WTC11 (cell line): ENCODE measurements at regions not wholly inside any gene's neighbourhood (a gene's known extent, or its start where the extent isn't known, plus 50 kb on each side); places are given as distances from the start of the nearest gene placed in this dataset.

Experiments
- ATAC-seq: fragments of 200-7000 bp; cut with Tn5 transposase; 2 replicates; pipeline ENCODE4 v1.10.0; 2021; ENCODE audit warnings: mild to moderate bottlenecking, moderate library complexity
- CTCF ChIA-PET: fragments of 300-600 bp; sonication (Branson Sonifier 250); formaldehyde crosslinking; loops from one replicate; lab custom pipeline; 2021; ENCODE audit warnings: antibody characterized with exemption; lab: Charles Lee
- POLR2A ChIA-PET: fragments of 350-600 bp; sonication (Branson Sonifier 250); formaldehyde crosslinking; loops from one replicate; lab custom pipeline; 2021; ENCODE audit warnings: antibody characterized with exemption; lab: Charles Lee
- DNase-seq: peaks from one replicate; pipeline ENCODE4 v3.0.0; 2021; ENCODE audit warnings: low spot score
- H3K27ac Mint-ChIP-seq: 2 replicates; pipeline ENCODE4 v1.8.0; 2021; ENCODE audit warnings: mixed read lengths
- H3K27me3 Mint-ChIP-seq: 2 replicates; pipeline ENCODE4 v1.8.0; 2021; ENCODE audit warnings: low read depth, mild to moderate bottlenecking, moderate library complexity, mixed read lengths
- H3K36me3 Mint-ChIP-seq: 2 replicates; pipeline ENCODE4 v1.8.0; 2021; ENCODE audit warnings: mixed read lengths
- H3K4me1 Mint-ChIP-seq: 2 replicates; pipeline ENCODE4 v1.8.0; 2022; ENCODE audit warnings: mixed read lengths
- H3K4me3 Mint-ChIP-seq: 2 replicates; pipeline ENCODE4 v1.8.0; 2021; ENCODE audit warnings: mild to moderate bottlenecking, moderate library complexity, mixed read lengths
- H3K9me3 Mint-ChIP-seq: 2 replicates; pipeline ENCODE4 v1.8.0; 2021; ENCODE audit warnings: mixed read lengths
- ATF1 ChIP-seq: sonication (generic); formaldehyde crosslinking; IDR thresholded peaks from 2 replicates; pipeline ENCODE4 v1.8.1; 2023; ENCODE audit warnings: mild to moderate bottlenecking, moderate library complexity, missing genetic modification reagents
- GRHL2 ChIP-seq: fragments of 250-450 bp; sonication (Bioruptor Pico); IDR thresholded peaks from 2 replicates; pipeline ENCODE4 v1.8.0; 2022; ENCODE audit warnings: mild to moderate bottlenecking, moderate library complexity; ENCODE audit not compliant: insufficient replicate concordance, severe bottlenecking
- IRF2 ChIP-seq: sonication (generic); formaldehyde crosslinking; IDR thresholded peaks from 2 replicates; pipeline ENCODE4 v1.8.0; 2022; ENCODE audit warnings: low read depth, missing genetic modification reagents, borderline replicate concordance
- NFYB ChIP-seq: sonication (generic); formaldehyde crosslinking; conservative IDR thresholded peaks from 2 replicates; pipeline ENCODE4 v1.8.0; 2022; ENCODE audit warnings: low read depth, missing genetic modification reagents
- NR1H2 ChIP-seq: sonication (generic); formaldehyde crosslinking; IDR thresholded peaks from 2 replicates; pipeline ENCODE4 v1.9.0; 2021; ENCODE audit warnings: mild to moderate bottlenecking, moderate library complexity, missing genetic modification reagents
- PRRX2 ChIP-seq: fragments of 250-450 bp; sonication (Bioruptor Pico); IDR thresholded peaks from 2 replicates; pipeline ENCODE4 v1.8.0; 2021; ENCODE audit warnings: mild to moderate bottlenecking
- RELA ChIP-seq: sonication (generic); formaldehyde crosslinking; IDR thresholded peaks from 2 replicates; pipeline ENCODE4 v1.8.1; 2022; ENCODE audit warnings: missing genetic modification reagents, mild to moderate bottlenecking, borderline replicate concordance
- SMAD4 ChIP-seq: sonication (generic); formaldehyde crosslinking; IDR thresholded peaks from 2 replicates; pipeline ENCODE4 v1.8.0; 2022; ENCODE audit warnings: mild to moderate bottlenecking, missing genetic modification reagents
- SOX15 ChIP-seq: fragments of 250-450 bp; sonication (Bioruptor Pico); IDR thresholded peaks from 2 replicates; pipeline ENCODE4 v1.9.0; 2021; ENCODE audit warnings: mild to moderate bottlenecking
- TEAD1 ChIP-seq: sonication (generic); formaldehyde crosslinking; IDR thresholded peaks from 2 replicates; pipeline ENCODE4 v1.8.0; 2022; ENCODE audit warnings: mild to moderate bottlenecking, missing genetic modification reagents
- TP53 ChIP-seq: sonication (generic); formaldehyde crosslinking; IDR thresholded peaks from 2 replicates; pipeline ENCODE4 v1.8.1; 2023; ENCODE audit warnings: mild to moderate bottlenecking, missing genetic modification reagents
- ZNF232 ChIP-seq: sonication (generic); formaldehyde crosslinking; IDR thresholded peaks from 2 replicates; pipeline ENCODE4 v1.8.0; 2022; ENCODE audit warnings: mild to moderate bottlenecking, missing genetic modification reagents
- ZNF671 ChIP-seq: fragments of 250-450 bp; sonication (Bioruptor Pico); IDR thresholded peaks from 2 replicates; pipeline ENCODE4 v1.8.0; 2021; ENCODE audit warnings: mild to moderate bottlenecking
- TF ChIP-seq, protein P1 (sequence below): fragments of 250-450 bp; sonication (Bioruptor Pico); IDR thresholded peaks from 2 replicates; pipeline ENCODE4 v1.9.0; 2021; ENCODE audit warnings: mild to moderate bottlenecking, borderline replicate concordance
- TF ChIP-seq, protein P2 (sequence below): sonication (generic); formaldehyde crosslinking; IDR thresholded peaks from 2 replicates; pipeline ENCODE4 v1.8.0; 2023; ENCODE audit warnings: missing genetic modification reagents, mild to moderate bottlenecking, borderline replicate concordance
- TF ChIP-seq, protein P3 (sequence below): sonication (generic); formaldehyde crosslinking; IDR thresholded peaks from 2 replicates; pipeline ENCODE4 v1.8.1; 2022; ENCODE audit warnings: mild to moderate bottlenecking, moderate library complexity, missing genetic modification reagents
- TF ChIP-seq, protein P4 (sequence below): sonication (generic); formaldehyde crosslinking; IDR thresholded peaks from 2 replicates; pipeline ENCODE4 v1.8.0; 2022; ENCODE audit warnings: mild to moderate bottlenecking, missing genetic modification reagents
- TF ChIP-seq, protein P5 (sequence below): sonication (generic); formaldehyde crosslinking; IDR thresholded peaks from 2 replicates; pipeline ENCODE4 v1.8.0; 2022; ENCODE audit warnings: mild to moderate bottlenecking, missing genetic modification reagents

DNA sequence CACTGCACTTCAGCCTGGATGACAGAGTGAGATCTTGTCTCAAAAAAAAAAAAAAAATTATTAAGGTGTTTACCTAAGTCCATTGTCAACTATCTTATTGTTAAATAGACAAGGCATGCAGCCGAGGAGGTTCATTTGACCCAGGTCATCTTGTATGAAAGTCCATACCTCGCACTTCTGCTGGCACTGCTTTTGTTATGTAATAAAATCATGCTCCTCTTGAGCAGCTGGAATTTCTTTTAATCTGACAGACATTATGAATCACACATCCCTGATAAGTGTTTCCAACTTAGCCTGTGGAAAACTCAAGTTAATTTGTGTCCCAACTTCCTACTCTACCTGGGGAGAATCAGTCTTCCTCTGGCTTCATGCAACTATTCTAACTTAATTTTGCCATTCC, 315.6 kb upstream of the KLF4 start (continued):
- TF ChIP-seq, protein P1, sequence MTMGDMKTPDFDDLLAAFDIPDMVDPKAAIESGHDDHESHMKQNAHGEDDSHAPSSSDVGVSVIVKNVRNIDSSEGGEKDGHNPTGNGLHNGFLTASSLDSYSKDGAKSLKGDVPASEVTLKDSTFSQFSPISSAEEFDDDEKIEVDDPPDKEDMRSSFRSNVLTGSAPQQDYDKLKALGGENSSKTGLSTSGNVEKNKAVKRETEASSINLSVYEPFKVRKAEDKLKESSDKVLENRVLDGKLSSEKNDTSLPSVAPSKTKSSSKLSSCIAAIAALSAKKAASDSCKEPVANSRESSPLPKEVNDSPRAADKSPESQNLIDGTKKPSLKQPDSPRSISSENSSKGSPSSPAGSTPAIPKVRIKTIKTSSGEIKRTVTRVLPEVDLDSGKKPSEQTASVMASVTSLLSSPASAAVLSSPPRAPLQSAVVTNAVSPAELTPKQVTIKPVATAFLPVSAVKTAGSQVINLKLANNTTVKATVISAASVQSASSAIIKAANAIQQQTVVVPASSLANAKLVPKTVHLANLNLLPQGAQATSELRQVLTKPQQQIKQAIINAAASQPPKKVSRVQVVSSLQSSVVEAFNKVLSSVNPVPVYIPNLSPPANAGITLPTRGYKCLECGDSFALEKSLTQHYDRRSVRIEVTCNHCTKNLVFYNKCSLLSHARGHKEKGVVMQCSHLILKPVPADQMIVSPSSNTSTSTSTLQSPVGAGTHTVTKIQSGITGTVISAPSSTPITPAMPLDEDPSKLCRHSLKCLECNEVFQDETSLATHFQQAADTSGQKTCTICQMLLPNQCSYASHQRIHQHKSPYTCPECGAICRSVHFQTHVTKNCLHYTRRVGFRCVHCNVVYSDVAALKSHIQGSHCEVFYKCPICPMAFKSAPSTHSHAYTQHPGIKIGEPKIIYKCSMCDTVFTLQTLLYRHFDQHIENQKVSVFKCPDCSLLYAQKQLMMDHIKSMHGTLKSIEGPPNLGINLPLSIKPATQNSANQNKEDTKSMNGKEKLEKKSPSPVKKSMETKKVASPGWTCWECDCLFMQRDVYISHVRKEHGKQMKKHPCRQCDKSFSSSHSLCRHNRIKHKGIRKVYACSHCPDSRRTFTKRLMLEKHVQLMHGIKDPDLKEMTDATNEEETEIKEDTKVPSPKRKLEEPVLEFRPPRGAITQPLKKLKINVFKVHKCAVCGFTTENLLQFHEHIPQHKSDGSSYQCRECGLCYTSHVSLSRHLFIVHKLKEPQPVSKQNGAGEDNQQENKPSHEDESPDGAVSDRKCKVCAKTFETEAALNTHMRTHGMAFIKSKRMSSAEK (CRISPR knock-in tag): no peak
- TF ChIP-seq TP53 (CRISPR knock-in tag): no peak
- TF ChIP-seq SMAD4 (CRISPR knock-in tag): no peak
- TF ChIP-seq NR1H2 (CRISPR knock-in tag): no peak
- TF ChIP-seq ZNF232: no peak
- TF ChIP-seq, protein P2, sequence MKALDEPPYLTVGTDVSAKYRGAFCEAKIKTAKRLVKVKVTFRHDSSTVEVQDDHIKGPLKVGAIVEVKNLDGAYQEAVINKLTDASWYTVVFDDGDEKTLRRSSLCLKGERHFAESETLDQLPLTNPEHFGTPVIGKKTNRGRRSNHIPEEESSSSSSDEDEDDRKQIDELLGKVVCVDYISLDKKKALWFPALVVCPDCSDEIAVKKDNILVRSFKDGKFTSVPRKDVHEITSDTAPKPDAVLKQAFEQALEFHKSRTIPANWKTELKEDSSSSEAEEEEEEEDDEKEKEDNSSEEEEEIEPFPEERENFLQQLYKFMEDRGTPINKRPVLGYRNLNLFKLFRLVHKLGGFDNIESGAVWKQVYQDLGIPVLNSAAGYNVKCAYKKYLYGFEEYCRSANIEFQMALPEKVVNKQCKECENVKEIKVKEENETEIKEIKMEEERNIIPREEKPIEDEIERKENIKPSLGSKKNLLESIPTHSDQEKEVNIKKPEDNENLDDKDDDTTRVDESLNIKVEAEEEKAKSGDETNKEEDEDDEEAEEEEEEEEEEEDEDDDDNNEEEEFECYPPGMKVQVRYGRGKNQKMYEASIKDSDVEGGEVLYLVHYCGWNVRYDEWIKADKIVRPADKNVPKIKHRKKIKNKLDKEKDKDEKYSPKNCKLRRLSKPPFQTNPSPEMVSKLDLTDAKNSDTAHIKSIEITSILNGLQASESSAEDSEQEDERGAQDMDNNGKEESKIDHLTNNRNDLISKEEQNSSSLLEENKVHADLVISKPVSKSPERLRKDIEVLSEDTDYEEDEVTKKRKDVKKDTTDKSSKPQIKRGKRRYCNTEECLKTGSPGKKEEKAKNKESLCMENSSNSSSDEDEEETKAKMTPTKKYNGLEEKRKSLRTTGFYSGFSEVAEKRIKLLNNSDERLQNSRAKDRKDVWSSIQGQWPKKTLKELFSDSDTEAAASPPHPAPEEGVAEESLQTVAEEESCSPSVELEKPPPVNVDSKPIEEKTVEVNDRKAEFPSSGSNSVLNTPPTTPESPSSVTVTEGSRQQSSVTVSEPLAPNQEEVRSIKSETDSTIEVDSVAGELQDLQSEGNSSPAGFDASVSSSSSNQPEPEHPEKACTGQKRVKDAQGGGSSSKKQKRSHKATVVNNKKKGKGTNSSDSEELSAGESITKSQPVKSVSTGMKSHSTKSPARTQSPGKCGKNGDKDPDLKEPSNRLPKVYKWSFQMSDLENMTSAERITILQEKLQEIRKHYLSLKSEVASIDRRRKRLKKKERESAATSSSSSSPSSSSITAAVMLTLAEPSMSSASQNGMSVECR (CRISPR knock-in tag): no peak
- TF ChIP-seq PRRX2 (CRISPR knock-in tag): no peak
- TF ChIP-seq SOX15 (CRISPR knock-in tag): no peak
- TF ChIP-seq, protein P3, sequence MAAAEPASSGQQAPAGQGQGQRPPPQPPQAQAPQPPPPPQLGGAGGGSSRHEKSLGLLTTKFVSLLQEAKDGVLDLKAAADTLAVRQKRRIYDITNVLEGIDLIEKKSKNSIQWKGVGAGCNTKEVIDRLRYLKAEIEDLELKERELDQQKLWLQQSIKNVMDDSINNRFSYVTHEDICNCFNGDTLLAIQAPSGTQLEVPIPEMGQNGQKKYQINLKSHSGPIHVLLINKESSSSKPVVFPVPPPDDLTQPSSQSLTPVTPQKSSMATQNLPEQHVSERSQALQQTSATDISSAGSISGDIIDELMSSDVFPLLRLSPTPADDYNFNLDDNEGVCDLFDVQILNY (CRISPR knock-in tag): no peak
- TF ChIP-seq ZNF671 (CRISPR knock-in tag): no peak
- no peak for TF ChIP-seq ATF1 (CRISPR knock-in tag)
- TF ChIP-seq GRHL2 (CRISPR knock-in tag): no peak
- TF ChIP-seq, protein P4, sequence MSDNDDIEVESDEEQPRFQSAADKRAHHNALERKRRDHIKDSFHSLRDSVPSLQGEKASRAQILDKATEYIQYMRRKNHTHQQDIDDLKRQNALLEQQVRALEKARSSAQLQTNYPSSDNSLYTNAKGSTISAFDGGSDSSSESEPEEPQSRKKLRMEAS (CRISPR knock-in tag): no peak

DNA sequence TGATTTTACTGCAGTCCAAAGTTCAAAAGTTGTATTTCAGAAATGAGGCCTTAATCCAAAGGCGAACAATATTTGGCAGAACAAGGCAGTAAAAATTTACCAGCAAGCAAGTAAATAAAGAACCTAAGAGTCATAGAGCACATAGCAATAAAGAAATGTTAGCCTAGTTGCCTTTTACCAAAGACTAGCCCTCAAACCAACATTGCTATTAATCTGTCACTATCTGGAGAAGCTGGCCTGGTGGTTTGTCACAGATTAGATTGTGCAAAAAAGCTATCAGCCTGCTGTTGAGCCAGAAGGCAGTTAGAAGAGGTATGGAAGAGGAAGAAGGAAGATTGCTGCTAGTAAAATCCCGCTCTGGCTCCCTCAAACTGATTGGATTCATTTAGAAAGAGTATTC, 304.7 kb upstream of the KLF4 start:
- Mint-ChIP-seq H3K4me3 (no peak overlapping the region), H3K36me3 (no peaks in the 10 kb centered on the region), H3K27me3 (no peaks in the 10 kb centered on the region), H3K27ac (no peak overlapping the region), H3K4me1 (no peaks in the 10 kb centered on the region), H3K9me3 (peaks cover 10% of the 10 kb centered on the region)
- ATAC-seq (no peak), DNase-seq (no peak)
- ChIA-PET CTCF (no interaction called here), POLR2A (no interaction called here)
- TF ChIP-seq, protein P5, sequence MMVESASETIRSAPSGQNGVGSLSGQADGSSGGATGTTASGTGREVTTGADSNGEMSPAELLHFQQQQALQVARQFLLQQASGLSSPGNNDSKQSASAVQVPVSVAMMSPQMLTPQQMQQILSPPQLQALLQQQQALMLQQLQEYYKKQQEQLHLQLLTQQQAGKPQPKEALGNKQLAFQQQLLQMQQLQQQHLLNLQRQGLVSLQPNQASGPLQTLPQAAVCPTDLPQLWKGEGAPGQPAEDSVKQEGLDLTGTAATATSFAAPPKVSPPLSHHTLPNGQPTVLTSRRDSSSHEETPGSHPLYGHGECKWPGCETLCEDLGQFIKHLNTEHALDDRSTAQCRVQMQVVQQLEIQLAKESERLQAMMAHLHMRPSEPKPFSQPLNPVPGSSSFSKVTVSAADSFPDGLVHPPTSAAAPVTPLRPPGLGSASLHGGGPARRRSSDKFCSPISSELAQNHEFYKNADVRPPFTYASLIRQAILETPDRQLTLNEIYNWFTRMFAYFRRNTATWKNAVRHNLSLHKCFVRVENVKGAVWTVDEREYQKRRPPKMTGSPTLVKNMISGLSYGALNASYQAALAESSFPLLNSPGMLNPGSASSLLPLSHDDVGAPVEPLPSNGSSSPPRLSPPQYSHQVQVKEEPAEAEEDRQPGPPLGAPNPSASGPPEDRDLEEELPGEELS: no peak
- TF ChIP-seq TEAD1 (CRISPR knock-in tag): no peak
- no peak for TF ChIP-seq NFYB (CRISPR knock-in tag)
- TF ChIP-seq RELA (CRISPR knock-in tag): no peak
- TF ChIP-seq IRF2 (CRISPR knock-in tag): no peak
